HG02678 (cell line): ENCODE measurements at regions not wholly inside any gene's neighbourhood (a gene's known extent, or its start where the extent isn't known, plus 50 kb on each side); places are given as distances from the start of the nearest gene placed in this dataset.

ENCODE experiments used
- ATAC-seq: cut with Tn5 transposase; IDR thresholded peaks from one replicate; pipeline ENCODE4 v1.9.1; 2021; ENCODE audit warnings: mild to moderate bottlenecking, moderate library complexity; ENCODE audit not compliant: unreplicated experiment

GRCh38 chr16:11494433-11494832 lies 92.3 kb downstream of the LITAF start:
- no peak for ATAC-seq

- ATAC-seq = no peak
Observed at GRCh38 chr16:11495066-11495407, 91.7 kb downstream of the LITAF start.
